ENCODE measurements at regions not wholly inside any gene's neighbourhood (a gene's known extent, or its start where the extent isn't known, plus 50 kb on each side); places are given as distances from the start of the nearest gene placed in this dataset.
A peak's percentile ranks its signal among the peaks of the same experiment; 100 is the strongest.

DNA sequence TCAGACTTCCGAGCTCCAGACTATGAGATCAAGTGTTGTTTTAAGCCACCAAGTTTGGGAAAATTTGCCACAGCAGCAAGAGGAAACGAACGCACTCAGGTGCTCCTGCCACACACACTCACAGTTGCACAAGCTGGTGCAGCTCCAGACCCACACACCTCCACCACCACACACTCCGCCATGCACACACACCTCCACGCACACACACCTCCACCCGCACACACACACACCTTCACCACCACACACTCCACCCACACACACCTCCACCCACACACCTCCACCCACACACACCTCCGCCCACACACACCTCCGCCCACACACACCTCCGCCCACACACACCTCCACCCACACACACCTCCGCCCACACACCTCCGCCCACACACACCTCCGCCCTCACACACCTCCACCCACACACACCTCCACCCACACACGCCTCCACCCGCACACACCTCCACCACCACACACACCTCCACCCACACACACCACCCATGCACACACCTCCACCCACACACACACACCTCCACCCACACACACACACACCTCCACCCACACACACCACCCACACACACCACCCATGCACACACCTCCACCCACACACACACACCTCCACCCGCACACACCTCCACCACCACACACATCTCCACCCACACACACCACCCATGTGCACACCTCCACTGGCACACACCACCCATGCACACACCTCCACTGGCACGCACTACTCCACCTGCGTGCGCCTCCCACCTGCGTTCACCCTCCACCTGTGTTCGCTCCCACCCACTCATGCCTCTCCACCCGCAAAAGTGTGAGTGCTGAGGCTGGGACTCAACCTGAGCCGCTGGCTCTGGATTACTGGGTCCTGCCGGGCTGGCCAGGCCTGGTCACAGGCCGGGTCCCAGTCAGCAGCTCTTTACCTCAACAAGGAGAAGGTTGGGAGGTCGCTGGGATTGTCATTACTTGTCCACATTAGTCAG is 175.6 kb downstream of the BMP7 start:
- no peaks in the 10 kb centered on the region for H3K9me3 Mint-ChIP-seq
- no peak for DNase-seq
- peaks cover 40% of the 10 kb centered on the region for H3K4me1 Mint-ChIP-seq
- no peak overlapping the region for H3K4me3 Mint-ChIP-seq
- TF ChIP-seq CTCF (IDR thresholded peaks at IDR 0.05), result no peak
- H3K36me3 Mint-ChIP-seq (ENCODE audit: low read depth), result no peaks in the 10 kb centered on the region
- no peak overlapping the region for H3K27ac Mint-ChIP-seq
- peaks cover 16% of the 10 kb centered on the region for H3K27me3 Mint-ChIP-seq (ENCODE audit: low read depth, poor library complexity)

DNA sequence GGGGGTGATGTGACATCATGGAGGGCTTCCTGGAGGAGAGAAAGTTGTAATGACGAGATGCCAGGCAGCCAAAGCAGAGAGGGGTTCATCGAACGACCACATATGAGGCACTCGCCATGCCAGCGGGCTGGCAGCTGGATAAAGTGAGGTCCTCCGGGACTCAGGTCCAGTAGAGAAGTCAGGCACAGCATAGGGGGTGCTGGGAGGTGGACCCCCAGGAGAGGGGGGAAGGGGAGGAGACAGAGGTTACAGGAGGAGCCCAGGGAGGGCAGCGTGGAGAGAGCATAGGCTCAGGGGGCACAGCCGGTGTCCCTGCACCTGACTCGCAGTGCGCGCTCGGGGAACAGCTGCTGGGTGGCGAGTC is 174.7 kb downstream of the BMP7 start:
- TF ChIP-seq CTCF (IDR thresholded peaks at IDR 0.05), result no peak
- H3K36me3 Mint-ChIP-seq (ENCODE audit: low read depth), result no peaks in the 10 kb centered on the region
- DNase-seq, result no peak
- peaks cover 15% of the 10 kb centered on the region for H3K27me3 Mint-ChIP-seq (ENCODE audit: low read depth, poor library complexity)
- H3K4me1 Mint-ChIP-seq, result peaks cover 46% of the 10 kb centered on the region
- H3K4me3 Mint-ChIP-seq, result no peak overlapping the region
- no peaks in the 10 kb centered on the region for H3K9me3 Mint-ChIP-seq
- H3K27ac Mint-ChIP-seq, result no peak overlapping the region

- peaks cover 12% of the 10 kb centered on the region for H3K27me3 Mint-ChIP-seq (ENCODE audit: low read depth, poor library complexity)
- peak; percentile 80 for TF ChIP-seq CTCF (IDR thresholded peaks at IDR 0.05)
- no peak overlapping the region for H3K27ac Mint-ChIP-seq
- peaks cover 52% of the 10 kb centered on the region for H3K4me1 Mint-ChIP-seq
- H3K36me3 Mint-ChIP-seq (ENCODE audit: low read depth), result no peaks in the 10 kb centered on the region
- H3K4me3 Mint-ChIP-seq, result peak overlapping the region; percentile 35
- peak; percentile 81 for DNase-seq
- H3K9me3 Mint-ChIP-seq, result no peaks in the 10 kb centered on the region
These were observed 174.1 kb downstream of the BMP7 start for GRCh38 chr20:57092112-57092899.

DNA sequence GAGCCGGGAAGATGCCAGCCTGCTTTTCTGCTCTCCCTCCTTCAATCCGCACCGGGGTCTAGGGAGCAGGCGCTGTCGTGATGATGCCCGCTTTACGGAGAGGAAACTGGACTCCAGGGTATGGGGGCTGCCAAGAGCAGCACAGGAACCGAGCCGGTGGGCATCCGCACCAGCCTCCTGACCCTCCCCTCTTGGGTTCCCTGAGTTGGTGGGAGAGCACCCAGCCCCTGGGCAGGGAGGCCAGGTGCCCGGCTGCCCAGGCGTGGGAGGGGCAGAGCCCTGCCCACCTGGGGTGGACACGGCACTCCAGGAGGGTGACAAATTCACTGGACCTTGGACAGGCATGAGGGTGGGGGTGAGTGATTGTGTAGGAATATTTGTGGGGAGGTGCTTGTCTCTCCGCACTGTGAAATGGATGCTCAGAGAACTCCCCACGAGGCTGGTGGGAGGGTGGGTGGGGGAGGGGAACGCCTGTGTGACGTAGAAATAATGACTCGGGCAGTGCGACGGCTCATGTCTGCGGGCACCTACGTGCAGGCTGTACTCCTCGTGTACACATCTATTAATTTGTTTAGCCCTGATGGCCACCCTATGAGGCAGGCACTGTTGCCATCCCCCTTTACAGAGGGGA is 173.4 kb downstream of the BMP7 start:
- Mint-ChIP-seq H3K27me3 (ENCODE audit: low read depth, poor library complexity) (peaks cover 10% of the 10 kb centered on the region), H3K9me3 (no peaks in the 10 kb centered on the region), H3K36me3 (ENCODE audit: low read depth) (no peaks in the 10 kb centered on the region), H3K4me1 (peaks cover 59% of the 10 kb centered on the region), H3K27ac (no peak overlapping the region), H3K4me3 (no peak overlapping the region)
- no peak for TF ChIP-seq CTCF (IDR thresholded peaks at IDR 0.05)
- DNase-seq, result no peak

DNA sequence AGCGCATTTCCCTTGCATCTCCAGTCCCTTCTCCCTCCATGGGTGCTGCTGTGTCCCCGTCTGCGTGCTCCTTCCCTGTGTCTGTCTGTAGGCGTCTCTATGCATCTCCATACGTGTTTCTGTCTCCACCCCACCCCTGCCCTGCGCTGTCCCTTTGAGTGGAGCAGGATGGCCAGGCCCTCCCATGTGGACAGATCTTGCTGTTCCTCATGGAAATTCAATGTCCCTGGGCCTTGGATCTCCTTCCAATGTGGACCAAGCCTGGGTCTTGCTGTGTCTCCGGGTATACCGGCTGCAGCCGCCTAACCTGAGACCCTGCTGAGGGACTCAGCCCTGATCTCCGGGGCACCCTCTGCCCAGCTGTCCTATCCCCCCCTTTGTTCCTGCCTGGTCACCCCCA is 172.7 kb downstream of the BMP7 start:
- no peaks in the 10 kb centered on the region for H3K9me3 Mint-ChIP-seq
- TF ChIP-seq CTCF (IDR thresholded peaks at IDR 0.05), result no peak
- no peak overlapping the region for H3K27ac Mint-ChIP-seq

More for the DNA sequence above, 172.7 kb downstream of the BMP7 start:
- peaks cover 7% of the 10 kb centered on the region for H3K27me3 Mint-ChIP-seq (ENCODE audit: low read depth, poor library complexity)
- peak overlapping the region; percentile 2 for H3K4me3 Mint-ChIP-seq
- DNase-seq, result no peak
- H3K4me1 Mint-ChIP-seq, result peaks cover 61% of the 10 kb centered on the region
- H3K36me3 Mint-ChIP-seq (ENCODE audit: low read depth), result no peaks in the 10 kb centered on the region

Measured in nephron progenitor cell (in vitro differentiated cells).